Esophagus mucosa (tissue), 1 donor: ENCODE measurements at regions not wholly inside any gene's neighbourhood (a gene's known extent, or its start where the extent isn't known, plus 50 kb on each side); places are given as distances from the start of the nearest gene placed in this dataset.

Experiments
- ATAC-seq: fragments of 200-7000 bp; cut with Tn5 transposase; one replicate; pipeline ENCODE4 v1.9.1; 2020
- donor health status: DM: yes; HTN: yes; CAD: no.

GRCh38 chr12:28827861-28828260, 321.2 kb upstream of the FAR2 start:
- no peak for ATAC-seq

DNA sequence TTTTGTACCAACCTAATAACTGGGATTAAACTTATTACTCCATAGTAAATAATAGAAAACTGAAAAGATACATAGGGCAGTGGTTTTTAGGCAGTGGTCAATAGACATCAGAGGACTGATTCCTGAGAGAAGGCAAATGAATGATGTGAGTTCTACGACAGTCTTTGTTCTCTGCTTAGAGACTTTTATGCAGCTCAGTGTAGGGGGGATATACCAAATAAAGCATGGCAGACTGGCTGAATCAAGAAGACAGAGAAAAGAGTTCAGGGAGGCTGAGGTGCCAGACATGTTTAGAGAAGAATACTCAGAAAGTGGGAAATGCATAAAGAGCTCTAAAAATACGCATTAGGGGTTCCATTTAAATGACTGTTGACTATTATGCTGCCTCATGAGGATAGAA, 320.8 kb upstream of the FAR2 start:
- ATAC-seq, result no peak

DNA sequence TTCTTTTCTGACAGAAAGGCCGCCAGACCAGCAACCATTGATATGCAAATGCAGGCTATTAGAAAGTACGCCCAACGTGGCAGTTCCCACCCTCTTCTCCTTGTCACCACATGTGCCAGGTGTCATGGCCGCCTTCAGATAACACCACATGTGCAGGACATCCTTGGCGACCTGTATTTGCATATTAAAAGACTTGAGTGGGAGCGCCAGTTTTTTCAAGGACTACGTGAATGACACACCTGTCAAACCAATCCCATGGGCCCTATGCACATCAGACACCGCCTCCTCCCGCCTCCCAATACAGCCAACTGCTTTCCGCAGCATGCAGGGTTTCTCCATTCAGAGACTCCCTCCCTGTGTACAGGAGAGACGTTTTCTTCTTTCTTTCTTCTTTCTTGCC, 318.6 kb upstream of the FAR2 start:
- no peak for ATAC-seq

DNA sequence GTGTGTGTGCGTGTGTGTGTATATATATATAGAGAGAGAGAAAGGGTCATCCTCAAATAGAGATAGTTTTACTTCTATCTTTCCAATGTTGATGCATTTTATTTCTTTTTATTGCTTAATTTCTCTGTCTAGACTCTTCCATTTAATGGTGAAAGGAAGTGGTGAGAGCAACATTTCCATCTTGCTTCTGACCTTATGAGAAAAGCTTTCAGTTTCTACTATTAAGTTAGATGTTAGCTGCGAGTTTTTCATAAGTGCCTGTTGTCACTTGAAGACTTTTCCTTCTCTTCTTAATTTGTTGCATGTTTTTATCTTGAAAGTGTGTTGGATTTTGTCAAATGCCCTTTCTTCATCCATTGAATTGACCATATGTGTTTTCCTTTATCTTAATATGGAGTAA, 304.4 kb upstream of the FAR2 start:
- no peak for ATAC-seq

- ATAC-seq, result no peak
These were observed 297.3 kb upstream of the FAR2 start for GRCh38 chr12:28851781-28852180.

DNA sequence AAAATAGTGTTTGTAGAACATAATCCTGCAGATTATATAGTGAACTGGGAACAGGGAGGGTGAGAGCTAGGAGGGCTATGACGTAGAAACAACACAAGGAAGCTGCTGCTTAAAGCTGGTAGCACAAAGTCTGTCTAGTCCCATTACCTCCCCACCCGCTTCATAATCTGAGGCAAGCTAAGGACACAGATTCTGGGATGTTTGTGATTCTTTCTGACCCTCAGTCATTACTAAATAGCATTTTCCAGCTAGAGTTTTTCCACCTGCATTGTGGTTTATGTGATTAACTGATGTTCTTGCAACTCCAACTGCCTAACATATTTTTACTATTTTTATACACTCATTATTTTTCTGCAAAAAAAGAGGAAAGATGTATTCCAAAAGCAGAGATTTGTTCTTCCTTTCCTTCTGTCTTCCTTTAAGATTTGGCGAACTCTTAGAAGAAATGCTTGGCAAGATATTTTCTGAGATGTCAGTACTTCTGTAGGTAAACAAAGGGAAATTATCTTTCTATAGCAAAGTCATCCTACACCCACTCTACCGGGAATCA, 293.2 kb upstream of the FAR2 start:
- ATAC-seq, result no peak

DNA sequence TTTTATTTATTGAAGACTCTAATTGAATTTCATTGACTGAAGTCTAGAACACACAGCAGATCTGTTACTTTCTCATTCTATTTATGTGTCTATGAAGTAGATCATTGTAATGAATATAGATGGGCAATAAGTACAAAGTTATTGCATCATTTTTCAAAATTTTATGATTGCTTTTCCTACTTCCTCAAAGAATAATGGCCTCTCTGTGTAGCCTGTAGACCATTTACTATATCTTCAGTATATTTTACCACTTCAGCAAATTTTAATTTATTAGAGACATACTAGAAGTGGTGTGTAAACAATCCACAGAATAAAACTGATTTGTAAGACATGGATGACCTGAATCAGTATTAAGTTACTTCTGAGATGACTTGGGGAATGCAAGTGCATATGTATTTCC, 291.7 kb upstream of the FAR2 start:
- ATAC-seq, result no peak

DNA sequence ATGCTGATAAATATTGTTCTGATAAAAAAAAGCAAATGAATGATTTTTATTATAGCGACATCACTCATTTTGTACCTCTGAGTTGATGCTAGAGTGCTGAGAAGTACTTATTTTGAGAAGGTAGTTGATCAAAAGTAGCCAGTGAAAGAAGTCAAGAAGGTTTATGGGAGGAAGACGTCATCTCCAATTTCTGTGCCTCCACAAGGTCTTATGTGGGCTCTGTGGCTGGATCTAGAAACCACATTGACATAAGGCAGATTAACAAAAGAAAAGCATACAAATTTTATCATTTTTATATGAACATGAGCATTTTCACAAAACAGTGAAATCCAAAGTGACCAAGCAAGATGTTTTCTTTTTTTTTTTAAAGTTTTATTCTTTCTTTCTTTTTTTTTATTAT, 289.5 kb upstream of the FAR2 start:
- ATAC-seq, result no peak

GRCh38 chr12:28865776-28866175, 283.3 kb upstream of the FAR2 start:
- ATAC-seq, result no peak

DNA sequence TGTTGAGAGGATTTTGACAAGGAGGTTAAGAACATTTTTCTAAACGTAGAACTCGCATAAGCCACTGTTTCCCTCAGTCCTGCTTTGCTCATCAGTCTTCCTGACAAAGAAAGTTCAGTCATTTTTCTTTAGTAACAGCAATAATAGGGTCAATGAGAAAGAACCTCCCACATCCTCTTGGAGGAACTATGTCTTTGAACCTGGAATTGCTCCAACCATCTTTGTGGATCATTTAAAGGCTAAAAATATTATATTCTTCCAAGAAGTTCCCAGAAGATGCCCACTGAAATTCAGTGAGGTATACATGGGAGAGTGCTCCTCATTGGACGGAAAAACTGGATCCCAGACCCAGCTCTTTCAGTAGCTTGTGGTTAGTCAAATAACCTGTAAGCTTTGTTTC, 282.8 kb upstream of the FAR2 start:
- no peak for ATAC-seq

DNA sequence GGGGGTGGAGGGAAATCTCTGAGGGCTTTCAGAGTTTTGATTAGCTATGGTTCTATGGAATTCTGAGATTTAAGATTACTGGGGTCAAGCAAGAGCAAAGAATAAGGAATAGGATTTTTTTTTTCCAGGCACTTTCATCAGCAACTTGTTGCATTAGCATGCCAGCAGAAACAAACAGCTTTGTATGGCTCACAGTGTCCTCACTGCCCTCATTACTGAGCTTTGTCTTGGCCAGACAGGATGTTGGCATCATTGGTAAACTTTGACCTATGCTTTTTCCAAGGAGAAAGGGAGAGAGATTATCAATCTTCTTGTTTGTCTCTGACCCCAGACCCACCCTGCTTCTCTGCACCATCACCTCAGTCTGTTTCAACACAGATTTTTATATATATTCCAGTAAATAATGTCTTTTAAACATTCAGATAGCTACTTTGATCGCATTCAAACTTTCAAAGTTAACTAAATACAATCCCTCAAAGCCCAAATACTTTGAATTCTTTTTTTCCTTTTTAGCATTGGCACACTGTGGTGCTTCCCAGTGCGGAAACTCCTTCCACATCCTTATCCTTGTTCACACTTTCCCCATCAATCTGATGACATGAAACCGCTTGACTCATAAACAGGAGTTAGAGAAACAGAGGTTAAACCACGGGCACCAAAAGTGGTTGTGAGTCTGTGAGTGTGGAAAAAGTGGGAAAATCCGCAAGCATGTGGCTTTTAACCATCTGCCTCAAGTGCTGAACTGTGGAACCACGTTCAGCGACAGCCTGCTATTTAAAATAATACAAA, 282.2 kb upstream of the FAR2 start:
- ATAC-seq, result no peak

DNA sequence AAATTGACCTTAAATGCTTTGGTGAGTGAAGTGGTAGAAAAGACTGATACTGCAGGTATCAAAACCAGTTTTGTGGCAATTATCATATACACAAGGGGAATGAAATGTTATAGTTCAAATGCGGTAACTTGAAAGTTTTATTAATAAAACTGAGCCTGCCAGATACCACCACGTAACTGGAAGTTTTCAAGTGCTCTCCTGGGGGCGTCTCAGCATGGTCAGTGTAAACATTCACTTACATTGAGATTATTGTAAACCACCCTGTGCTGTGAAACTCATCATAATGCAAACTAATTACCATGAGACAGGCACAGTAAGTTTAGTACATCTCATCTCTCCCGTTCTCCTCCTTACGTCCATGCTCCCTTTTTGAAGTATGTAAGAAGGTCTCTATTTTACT, 280.7 kb upstream of the FAR2 start:
- ATAC-seq, result no peak

- no peak for ATAC-seq
These were observed 279.9 kb upstream of the FAR2 start for GRCh38 chr12:28869197-28869596.

DNA sequence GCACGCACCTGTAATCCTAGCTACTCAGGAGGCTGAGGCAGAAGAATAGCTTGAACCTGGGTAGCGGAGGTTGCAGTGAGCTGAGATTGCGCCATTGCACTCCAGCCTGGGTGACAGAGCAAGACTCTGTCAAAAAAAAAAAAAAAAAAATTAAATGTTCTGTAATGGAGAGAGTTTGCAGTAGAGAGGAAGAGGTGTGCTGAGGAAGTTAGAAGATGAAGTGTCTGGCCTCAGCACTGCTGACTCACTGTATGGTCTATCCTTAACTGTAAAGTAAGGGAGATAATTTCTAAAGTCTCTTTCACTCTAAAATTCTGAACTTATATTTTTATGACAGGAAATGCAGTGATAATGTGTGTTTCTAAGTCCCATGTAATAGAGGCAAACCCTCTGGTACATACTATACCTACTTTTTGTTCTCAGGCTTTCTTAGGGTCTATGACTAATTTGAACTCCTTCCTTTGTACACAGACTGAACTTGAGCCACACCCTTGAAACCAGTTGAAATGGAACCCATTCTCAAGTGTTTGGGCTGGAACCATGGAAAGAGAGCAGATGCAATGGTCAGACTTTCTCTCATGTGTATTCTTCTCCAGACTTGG, 278.1 kb upstream of the FAR2 start:
- ATAC-seq, result peak; percentile 77

GRCh38 chr12:28872654-28873268, 276.3 kb upstream of the FAR2 start:
- peak; percentile 57 for ATAC-seq

DNA sequence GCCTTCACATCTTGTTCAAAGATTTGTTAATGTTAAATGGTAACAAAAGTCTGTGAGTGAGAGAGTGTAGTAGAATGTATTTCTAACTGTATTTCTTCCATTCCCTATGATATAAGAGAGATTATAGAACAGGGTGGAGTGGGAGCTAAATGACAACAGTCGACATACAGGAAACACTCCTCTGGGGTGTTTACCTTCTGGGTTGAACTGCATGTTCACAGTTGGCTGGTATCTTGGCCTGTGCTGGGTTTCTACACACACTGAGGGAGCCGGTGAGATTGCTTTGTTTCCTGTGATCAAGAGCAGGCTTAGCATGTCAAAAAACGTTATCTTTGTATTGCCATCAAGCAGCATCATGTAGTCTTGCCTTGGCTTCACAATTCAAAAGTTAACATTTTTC, 274.3 kb upstream of the FAR2 start:
- peak; percentile 61 for ATAC-seq

DNA sequence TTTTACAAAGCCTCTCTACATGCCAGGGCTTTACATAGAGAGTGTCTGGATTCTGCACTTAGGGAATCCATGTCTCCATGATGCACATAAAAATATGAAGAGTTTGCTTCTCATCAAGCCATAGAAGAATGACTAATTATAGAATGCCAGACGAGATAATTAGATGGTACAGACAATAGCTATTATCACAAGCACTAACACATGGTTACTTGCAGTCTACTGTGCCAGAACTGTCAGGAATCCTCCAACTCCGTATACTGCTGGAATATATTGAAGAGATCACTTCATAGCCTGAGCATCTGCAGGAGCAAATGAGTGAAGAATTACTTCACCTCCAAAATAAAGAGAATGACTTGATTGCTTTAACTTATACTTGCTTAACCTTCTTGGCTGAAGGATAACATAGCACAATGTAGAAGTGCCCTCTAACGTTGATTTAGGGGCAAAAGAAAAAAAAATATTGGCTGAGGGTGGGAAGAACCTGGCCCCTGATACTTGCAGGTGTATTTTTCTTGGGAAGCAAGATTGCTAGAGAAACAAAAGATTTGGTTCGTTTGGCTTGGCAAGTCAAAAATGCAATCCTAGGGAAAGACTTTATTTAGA, 272.8 kb upstream of the FAR2 start:
- ATAC-seq, result no peak

DNA sequence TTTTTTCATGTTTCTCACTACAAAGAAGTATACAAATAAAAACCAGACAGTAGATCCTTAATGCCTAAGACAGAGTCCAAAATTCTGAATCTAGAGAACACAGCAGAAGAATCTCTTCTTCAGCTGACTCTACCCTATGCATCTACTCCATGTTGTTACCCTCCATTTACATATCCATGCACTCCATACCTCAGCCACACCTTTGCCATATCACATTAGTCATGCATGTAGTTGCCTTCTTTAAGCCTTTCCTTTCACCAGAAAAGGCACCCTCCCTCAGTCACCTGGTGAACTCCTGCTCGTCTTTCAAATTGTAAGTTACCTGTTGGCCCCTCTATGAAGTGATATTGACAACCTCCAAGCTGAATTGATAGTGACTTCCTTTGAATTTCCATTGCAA, 271.2 kb upstream of the FAR2 start:
- no peak for ATAC-seq

DNA sequence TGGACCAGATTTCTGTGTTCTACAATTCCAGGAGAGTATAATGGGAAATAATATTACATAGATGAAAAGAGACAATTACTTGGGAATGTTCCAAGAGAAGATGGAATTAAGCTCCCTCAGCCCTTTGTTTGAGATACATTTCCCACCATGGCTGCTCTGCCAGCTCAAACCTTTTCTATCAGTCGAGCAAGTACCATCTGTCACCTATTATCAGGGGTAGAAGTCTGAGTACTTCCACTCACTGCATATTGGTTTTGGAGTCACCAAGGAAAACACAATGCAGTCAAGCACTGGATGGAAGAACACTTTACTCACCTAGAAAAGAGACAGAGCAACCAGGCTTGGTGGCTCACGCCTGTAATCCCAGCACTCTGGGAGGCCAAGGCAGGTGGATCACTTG, 270.4 kb upstream of the FAR2 start:
- no peak for ATAC-seq

DNA sequence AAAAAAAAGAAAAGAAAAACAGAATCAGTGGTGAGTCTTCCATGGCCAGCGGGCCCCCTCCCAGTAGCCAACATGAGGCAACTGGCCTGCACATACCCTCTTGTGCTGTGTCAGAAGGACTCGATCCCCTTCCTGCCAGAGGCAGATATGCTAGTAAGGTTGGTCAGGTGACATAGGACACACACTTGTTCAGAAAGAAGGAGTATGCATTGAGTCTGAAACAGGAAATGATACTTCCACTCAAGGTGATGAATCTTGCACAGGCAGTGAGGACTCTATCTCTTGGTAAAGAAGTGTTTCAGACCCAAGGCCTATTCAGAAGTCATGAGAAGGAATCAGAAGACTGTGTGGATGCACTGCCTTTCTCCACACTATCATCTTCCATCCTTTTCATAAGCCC, 269.7 kb upstream of the FAR2 start:
- ATAC-seq, result peak; percentile 17

GRCh38 chr12:28882444-28882843, 266.6 kb upstream of the FAR2 start:
- peak; percentile 65 for ATAC-seq

DNA sequence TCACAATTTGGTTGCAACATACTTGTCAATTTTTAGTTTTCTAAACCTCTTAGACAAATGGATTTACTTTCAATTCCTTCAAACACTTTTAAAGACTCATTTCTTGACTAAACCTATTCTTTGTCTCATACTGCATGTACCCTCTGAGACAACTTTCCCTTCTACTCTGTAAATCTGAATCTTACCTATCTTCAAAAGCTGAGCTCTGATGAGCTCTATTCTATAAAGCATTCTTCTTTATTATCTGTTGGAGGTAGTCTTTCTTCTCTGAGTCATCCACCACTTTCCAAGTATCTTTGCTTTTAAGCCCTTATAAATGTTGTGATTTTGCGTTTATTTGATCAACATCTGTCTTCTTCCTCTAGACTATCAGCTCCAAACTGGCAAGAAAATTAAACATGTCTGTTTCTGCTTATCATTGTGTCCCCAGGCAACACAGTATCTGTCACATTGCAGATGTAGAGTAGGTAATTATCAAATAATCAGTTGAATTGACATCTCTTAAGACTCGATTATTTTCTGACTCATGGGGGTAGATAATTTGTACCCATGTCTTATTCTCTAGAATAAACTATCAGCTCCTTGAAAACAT, 265.6 kb upstream of the FAR2 start:
- no peak for ATAC-seq
